GM18951 (cell line): ENCODE measurements at regions not wholly inside any gene's neighbourhood (a gene's known extent, or its start where the extent isn't known, plus 50 kb on each side); places are given as distances from the start of the nearest gene placed in this dataset.

Experiments
- POLR2A ChIP-seq: IDR thresholded peaks from 4 replicates; pipeline ENCODE4 v1.6.1; 2011; ENCODE audit warnings: mild to moderate bottlenecking; ENCODE audit not compliant: insufficient read length, insufficient read depth; ENCODE audit errors: extremely low read depth
- in situ Hi-C: fragments of 300-500 bp; cut with MboI; formaldehyde crosslinking; loops from one replicate; pipeline ENCODE4 v1.12.0; 2022; ENCODE audit warnings: low sequenced_read_pairs, mixed read lengths, inconsistent platforms; ENCODE audit not compliant: unreplicated experiment

GRCh38 chrX:802846-803245 lies 172.3 kb downstream of the SHOX start:
- TF ChIP-seq POLR2A: no peak
- in situ Hi-C loops: no loop called here

DNA sequence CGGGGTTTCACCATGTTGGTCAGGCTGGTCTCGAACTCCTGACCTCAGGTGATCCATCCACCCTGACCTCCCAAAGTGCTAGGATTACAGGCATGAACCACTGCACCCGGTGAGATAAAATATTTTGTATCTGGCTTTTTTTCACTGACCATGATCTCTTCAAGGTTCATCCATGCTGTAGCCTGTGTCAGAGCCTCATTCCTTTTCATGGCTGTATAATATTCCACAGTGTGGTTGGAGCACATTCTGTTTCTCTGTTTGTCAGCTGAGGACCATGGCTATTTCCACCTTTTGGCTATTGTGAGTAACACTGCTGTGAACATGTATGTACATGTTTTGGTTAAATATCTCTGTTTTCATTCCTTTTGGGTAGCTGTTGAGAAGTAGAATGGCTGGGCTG lies 169.2 kb downstream of the SHOX start:
- in situ Hi-C loops: no loop called here
- TF ChIP-seq POLR2A: no peak

DNA sequence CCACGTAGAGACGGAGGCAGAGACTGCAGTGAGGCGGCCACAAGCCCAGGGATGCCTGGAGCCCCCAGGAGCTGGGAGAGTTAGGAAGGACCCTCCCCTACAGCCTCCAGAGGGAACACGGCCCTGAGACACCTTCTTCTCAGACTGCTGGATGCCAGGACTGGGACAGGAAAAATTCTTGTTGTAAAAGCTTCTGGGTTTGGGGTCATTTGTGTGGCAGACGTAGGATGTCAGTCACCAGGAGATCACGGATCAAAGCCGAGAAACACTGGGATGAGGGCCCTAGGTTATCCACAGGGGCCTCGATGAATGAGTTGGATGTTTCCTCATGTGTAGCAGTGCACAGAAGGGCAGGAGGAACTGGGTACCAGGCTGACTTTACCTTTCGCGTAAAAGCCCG lies 163.7 kb downstream of the SHOX start:
- in situ Hi-C loops: no loop called here
- no peak for TF ChIP-seq POLR2A

DNA sequence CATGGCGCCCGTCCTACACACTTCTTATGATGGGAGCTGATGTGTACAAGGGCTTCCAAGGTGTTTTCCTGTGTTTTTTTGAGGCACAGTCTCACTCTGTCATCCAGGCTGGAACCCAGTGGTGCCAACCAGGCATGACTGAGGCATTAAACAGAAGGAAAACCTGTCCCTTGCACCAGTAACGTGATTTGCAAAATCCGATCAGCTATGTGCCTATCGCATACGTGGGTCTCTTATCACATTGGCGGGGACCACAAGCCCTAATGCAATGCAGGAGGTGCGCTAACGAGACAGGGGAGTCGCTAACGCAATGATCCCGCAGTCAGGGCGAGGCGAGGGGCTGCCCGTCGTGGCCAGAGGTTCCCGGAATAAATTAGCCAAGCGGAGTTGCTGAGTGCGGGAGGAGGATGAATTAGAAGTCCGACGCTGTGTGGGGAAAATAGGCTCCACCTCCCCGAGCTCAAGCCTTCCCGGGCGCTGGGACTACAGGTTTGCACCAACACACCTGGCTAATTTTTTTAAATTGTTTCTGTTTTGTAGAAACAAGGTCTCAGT lies 162.7 kb downstream of the SHOX start:
- TF ChIP-seq POLR2A: no peak
- in situ Hi-C loops: no loop called here

DNA sequence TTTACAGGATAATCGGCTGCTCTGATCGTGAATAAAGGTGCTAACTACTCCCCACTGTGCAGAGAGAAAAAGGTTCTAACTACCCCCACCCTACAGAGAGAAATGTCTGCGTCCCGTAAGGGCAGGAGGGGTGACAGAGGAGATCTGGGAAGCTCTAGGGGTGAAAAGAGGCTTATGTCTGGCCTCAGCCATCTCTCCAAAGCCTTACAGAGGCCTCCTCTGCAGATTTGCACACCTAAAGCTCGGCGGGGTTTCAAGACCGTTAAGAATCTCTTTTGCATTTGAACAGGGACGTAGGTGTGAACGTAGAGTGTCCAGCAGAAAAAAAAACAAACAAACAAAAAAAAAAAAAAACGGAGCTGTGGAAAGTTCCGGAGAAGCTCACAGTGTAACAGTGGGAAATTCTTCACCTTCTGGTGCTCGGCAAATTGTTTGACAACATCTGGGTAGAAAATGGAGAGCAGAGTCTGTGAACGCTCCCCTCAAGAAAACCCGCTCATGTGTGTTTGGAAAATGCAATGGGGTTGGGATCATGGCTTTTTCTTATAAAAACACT lies 161.0 kb downstream of the SHOX start:
- in situ Hi-C loops: no loop called here
- TF ChIP-seq POLR2A: no peak

DNA sequence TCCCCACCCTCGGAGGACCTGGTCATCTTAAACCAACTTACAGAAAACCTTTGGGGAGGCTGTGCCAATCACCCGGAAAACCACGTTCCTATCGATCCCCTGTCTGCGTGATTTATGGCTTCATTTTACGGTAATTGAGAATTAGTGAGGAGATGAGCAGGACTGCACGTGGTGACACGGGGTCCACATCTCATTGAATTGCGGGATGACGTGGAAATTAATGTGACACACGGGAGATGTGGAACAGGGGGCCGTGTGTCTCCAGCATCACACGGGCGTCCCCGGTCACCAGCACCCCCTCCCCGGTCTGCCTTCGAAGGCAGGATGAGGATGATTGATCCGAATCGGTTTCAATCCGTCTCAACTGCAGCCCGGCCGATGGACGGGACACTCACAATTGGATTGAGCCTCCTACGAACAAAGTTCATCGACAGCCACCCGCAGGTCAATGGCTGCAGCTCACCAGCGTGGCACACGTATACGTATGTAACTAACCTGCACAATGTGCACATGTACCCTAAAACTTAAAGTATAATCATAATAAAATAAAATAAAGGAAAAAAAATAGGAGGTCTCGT lies 160.3 kb downstream of the SHOX start:
- TF ChIP-seq POLR2A: no peak
- in situ Hi-C loops: no loop called here

GRCh38 chrX:790041-790506 lies 159.5 kb downstream of the SHOX start:
- in situ Hi-C loops: no loop called here
- TF ChIP-seq POLR2A: no peak

DNA sequence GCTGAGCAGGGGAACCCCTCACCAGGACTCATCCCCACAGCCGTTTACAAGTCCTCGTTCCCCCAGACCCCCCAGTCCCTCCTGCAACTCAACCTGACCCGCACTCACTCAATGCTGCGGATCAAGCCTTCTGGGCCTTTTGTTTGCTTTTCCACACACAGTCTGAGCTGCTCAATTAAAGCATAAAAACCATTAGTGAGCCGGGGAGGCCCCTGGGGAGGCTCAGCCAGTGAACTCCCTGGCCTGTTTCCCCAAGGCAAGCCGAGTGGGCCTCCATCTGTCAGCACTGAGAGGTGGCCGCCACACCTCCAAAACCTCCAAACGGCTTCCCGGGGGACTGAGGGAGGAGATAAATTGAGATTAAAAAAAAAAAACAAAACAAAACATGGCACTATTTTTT lies 158.5 kb downstream of the SHOX start:
- TF ChIP-seq POLR2A: no peak
- in situ Hi-C loops: no loop called here

GRCh38 chrX:786441-786881 lies 155.9 kb downstream of the SHOX start:
- in situ Hi-C loops: no loop called here

GRCh38 chrX:784829-785228 lies 154.2 kb downstream of the SHOX start:
- in situ Hi-C loops: no loop called here
- TF ChIP-seq POLR2A: no peak

More at GRCh38 chrX:786441-786881, 155.9 kb downstream of the SHOX start:
- TF ChIP-seq POLR2A: no peak

DNA sequence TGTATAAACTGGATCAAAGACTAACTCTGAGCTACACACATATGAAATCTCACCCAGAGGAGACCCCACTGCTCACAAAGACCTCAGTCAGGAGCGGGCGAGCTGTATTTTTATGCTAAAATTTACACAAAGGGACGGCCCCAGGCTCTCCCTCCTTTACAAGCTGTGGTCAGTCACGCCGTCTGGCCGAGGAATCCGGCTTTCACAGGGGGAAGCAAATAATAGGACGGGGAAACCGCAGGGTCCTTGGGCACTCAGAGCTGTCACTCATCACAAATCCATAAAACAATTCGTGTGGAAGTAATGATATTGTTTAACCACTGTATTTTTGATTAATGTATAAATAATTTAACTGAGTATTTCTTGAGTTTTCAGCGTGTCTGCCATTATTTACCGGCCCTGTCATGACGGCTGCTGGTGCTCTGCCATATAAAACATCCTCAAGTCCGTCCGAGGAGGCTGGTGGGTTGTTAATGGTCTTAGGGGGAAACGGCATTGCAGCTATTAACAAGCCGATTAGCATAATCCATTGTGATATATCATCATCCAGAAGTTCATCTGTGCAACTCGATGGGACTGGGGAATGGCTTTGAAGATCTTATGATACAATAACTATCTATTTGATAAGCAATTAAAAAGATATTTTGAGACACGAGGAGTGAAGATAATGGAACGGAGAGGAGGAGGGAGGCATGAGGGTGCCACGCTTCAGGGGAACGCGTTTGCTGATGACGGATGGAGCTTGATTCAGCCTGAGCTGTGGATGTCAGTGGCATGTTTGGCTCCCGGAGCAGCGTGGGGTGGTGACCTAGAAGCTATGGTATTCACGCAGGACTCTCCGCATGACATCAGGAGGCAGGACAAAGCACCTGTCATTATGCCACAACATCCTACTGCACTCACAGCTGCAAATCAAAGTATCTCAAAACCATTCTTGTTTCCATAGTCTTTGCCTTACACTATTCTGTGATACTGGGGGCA lies 150.9 kb downstream of the SHOX start:
- in situ Hi-C loops: no loop called here

DNA sequence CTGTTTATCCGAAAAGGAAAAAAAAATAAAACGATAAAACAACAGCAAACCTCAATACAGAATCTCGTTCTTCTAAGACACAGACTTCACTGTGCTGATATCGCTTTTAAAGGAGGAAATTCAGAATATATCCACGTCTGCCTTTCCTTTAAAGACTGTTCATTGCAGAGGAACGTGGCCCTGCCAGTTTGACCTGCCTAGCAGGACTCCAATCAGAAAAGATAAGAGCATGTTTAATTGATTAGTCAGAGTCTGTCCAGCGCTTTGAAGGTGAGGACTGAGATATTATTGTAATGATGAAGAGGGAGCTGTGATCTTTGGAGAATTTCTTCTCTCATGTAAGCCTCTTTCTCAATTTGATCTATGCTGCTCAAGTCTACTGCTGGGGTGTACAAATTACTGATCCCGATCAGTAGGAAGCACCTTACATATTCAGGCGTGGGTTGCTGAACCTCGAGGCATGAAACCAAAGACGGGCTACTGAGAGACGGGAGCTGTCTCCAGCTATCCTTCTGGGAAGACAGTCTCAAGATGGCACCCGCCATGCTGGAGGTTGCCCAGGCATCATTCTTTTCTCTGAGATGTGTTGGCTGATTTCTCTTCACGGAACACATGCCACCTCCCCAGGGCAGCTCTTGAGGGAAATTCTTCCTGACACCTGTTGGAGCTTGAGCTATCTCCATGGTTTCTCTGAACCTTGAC lies 146.1 kb downstream of the SHOX start:
- in situ Hi-C loops: no loop called here
- no peak for TF ChIP-seq POLR2A

More for the DNA sequence above, 150.9 kb downstream of the SHOX start:
- no peak for TF ChIP-seq POLR2A

DNA sequence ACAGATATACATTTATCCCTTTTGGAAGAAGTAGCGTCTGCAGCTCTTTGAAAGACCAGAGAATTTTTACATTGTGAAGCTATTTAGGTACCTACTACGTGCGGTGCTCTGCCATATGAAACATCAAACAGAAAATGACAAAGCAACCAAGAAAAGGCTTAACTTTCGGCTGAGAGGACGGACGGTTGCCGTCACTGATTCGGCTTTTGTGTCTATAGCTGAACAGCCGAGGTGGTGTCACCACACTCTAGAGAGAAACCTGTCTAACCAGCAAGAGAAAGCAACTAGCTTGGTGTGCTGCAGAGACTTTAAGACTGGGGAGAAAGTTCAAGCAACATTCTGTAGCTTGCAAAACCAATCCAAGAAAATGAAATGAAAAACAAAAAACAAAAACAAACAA lies 145.5 kb downstream of the SHOX start:
- no peak for TF ChIP-seq POLR2A
- in situ Hi-C loops: no loop called here

GRCh38 chrX:774536-774935 lies 143.9 kb downstream of the SHOX start:
- in situ Hi-C loops: no loop called here

More at GRCh38 chrX:774536-774935, 143.9 kb downstream of the SHOX start:
- no peak for TF ChIP-seq POLR2A
